NCI-H2029 (cell line): ENCODE measurements at regions not wholly inside any gene's neighbourhood (a gene's known extent, or its start where the extent isn't known, plus 50 kb on each side); places are given as distances from the start of the nearest gene placed in this dataset.

ENCODE experiments used
- DNase-seq: peaks from one replicate; lab custom pipeline; 2025; lab: John Stamatoyannopoulos, UW

GRCh38 chr4:13248621-13249298, 235.4 kb downstream of the RAB28 start:
- no peak for DNase-seq

- no peak for DNase-seq
Measured at GRCh38 chr4:13246107-13246506, 238.0 kb downstream of the RAB28 start.

GRCh38 chr4:13244444-13244843, 239.7 kb downstream of the RAB28 start:
- no peak for DNase-seq

GRCh38 chr4:13243152-13243551, 241.0 kb downstream of the RAB28 start:
- DNase-seq = no peak

- no peak for DNase-seq
Measured at GRCh38 chr4:13240066-13240465, 244.1 kb downstream of the RAB28 start.

GRCh38 chr4:13238936-13239335, 245.2 kb downstream of the RAB28 start:
- DNase-seq = no peak

- DNase-seq = no peak
Measured at GRCh38 chr4:13236485-13236884, 247.7 kb downstream of the RAB28 start.

GRCh38 chr4:13233755-13234154, 250.4 kb downstream of the RAB28 start:
- DNase-seq = no peak

GRCh38 chr4:13219971-13220370, 264.2 kb downstream of the RAB28 start:
- DNase-seq = no peak

- DNase-seq = no peak
Measured at GRCh38 chr4:13218326-13218958, 265.7 kb downstream of the RAB28 start.

GRCh38 chr4:13215560-13215959, 268.6 kb downstream of the RAB28 start:
- no peak for DNase-seq

GRCh38 chr4:13212936-13213335, 271.2 kb downstream of the RAB28 start:
- no peak for DNase-seq

- DNase-seq = no peak
Measured at GRCh38 chr4:13209600-13209999, 274.5 kb downstream of the RAB28 start.

- no peak for DNase-seq
Measured at GRCh38 chr4:13208558-13209193, 275.5 kb downstream of the RAB28 start.

GRCh38 chr4:13207226-13207625, 276.9 kb downstream of the RAB28 start:
- DNase-seq = no peak

GRCh38 chr4:13203101-13203500, 281.0 kb downstream of the RAB28 start:
- no peak for DNase-seq

GRCh38 chr4:13202701-13203100, 281.4 kb downstream of the RAB28 start:
- DNase-seq = no peak

- DNase-seq = no peak
Measured at GRCh38 chr4:13201241-13201640, 282.9 kb downstream of the RAB28 start.

- no peak for DNase-seq
Measured at GRCh38 chr4:13196721-13197120, 287.4 kb downstream of the RAB28 start.

- no peak for DNase-seq
Measured at GRCh38 chr4:13193662-13194061, 290.5 kb downstream of the RAB28 start.

- no peak for DNase-seq
Measured at GRCh38 chr4:13190093-13190721, 293.9 kb downstream of the RAB28 start.

GRCh38 chr4:13184199-13184598, 299.9 kb downstream of the RAB28 start:
- no peak for DNase-seq

GRCh38 chr4:13182133-13182532, 302.0 kb downstream of the RAB28 start:
- no peak for DNase-seq
